ENCODE measurements at regions not wholly inside any gene's neighbourhood (a gene's known extent, or its start where the extent isn't known, plus 50 kb on each side); places are given as distances from the start of the nearest gene placed in this dataset.
A peak's percentile ranks its signal among the peaks of the same experiment; 100 is the strongest.

- TF ChIP-seq CTCF (IDR thresholded peaks at IDR 0.05; ENCODE audit: insufficient read depth in 1 of 2, low read depth in 1 of 2, low read length in 1 of 2, severe bottlenecking in 1 of 2, unreplicated experiment in 1 of 2) = no peak
- H3K27me3 ChIP-seq (replicated peaks; ENCODE audit: control insufficient read depth, insufficient read depth, low read length) = no peaks in the 10 kb centered on the region
- intact Hi-C loops (cut with micrococcal nuclease; ENCODE audit: unreplicated experiment) = loop anchor here (5.0 kb wide), 1 partner anchor 210 kb away; the partner anchor contains the start of gene STC2
- DNase-seq = no peak
- H3K36me3 Mint-ChIP-seq (ENCODE audit: insufficient read depth, unreplicated experiment) = peaks cover 5% of the 10 kb centered on the region
- ChIA-PET POLR2A (no interaction called here), CTCF (no interaction called here)
- H3K9me3 Mint-ChIP-seq (ENCODE audit: unreplicated experiment) = peaks cover 10% of the 10 kb centered on the region
- 0 out of 2 replicates have a peak, but pooled peaks cover 4% of the 10 kb centered on the region for H3K9me3 ChIP-seq
- no peaks in the 10 kb centered on the region for H3K27me3 Mint-ChIP-seq (ENCODE audit: insufficient read depth, unreplicated experiment)
- no peak overlapping the region for H3K4me3 ChIP-seq (ENCODE audit: low read depth, low read length)
- H3K36me3 ChIP-seq (ENCODE audit: control insufficient read depth, insufficient read depth, low read length) = no peaks in the 10 kb centered on the region
- H3K4me3 Mint-ChIP-seq (ENCODE audit: unreplicated experiment) = no peak overlapping the region
- no peak overlapping the region for H3K27ac Mint-ChIP-seq (ENCODE audit: unreplicated experiment)
- peaks cover 18% of the 10 kb centered on the region for H3K4me1 Mint-ChIP-seq (ENCODE audit: low read depth, unreplicated experiment)
- no TSS peak for BruUV-seq (replicated peaks)
- H3K4me1 ChIP-seq = peaks cover 35% of the 10 kb centered on the region
These were observed 79.2 kb downstream of the BOD1 start for GRCh38 chr5:173537228-173537627.

- ChIA-PET POLR2A (no interaction called here), CTCF (no interaction called here)
- H3K9me3 Mint-ChIP-seq (ENCODE audit: unreplicated experiment) = peaks cover 13% of the 10 kb centered on the region
- H3K27ac Mint-ChIP-seq (ENCODE audit: unreplicated experiment) = peak overlapping the region; percentile 34
- intact Hi-C loops (cut with micrococcal nuclease; ENCODE audit: unreplicated experiment) = loop anchor here (1.0 to 5.0 kb wide), 2 partner anchors 21 to 209 kb away; partner anchors contain the start of gene STC2
- no peak for TF ChIP-seq CTCF (IDR thresholded peaks at IDR 0.05; ENCODE audit: insufficient read depth in 1 of 2, low read depth in 1 of 2, low read length in 1 of 2, severe bottlenecking in 1 of 2, unreplicated experiment in 1 of 2)
- Histone ChIP-seq H3K27me3 (replicated peaks; ENCODE audit: control insufficient read depth, insufficient read depth, low read length) (no peaks in the 10 kb centered on the region), H3K4me1 (peaks cover 35% of the 10 kb centered on the region), H3K9me3 (peaks cover 4% of the 10 kb centered on the region; the same call in 1 of the 2 replicates), H3K36me3 (ENCODE audit: control insufficient read depth, insufficient read depth, low read length) (no peaks in the 10 kb centered on the region), H3K4me3 (ENCODE audit: low read depth, low read length) (no peak overlapping the region)
- H3K4me3 Mint-ChIP-seq (ENCODE audit: unreplicated experiment) = peak overlapping the region; percentile 0
- BruUV-seq (replicated peaks) = no TSS peak
- peaks cover 5% of the 10 kb centered on the region for H3K36me3 Mint-ChIP-seq (ENCODE audit: insufficient read depth, unreplicated experiment)
- peaks cover 18% of the 10 kb centered on the region for H3K4me1 Mint-ChIP-seq (ENCODE audit: low read depth, unreplicated experiment)
- peak in 1 of 2 experiments; percentile 72 for DNase-seq
- no peaks in the 10 kb centered on the region for H3K27me3 Mint-ChIP-seq (ENCODE audit: insufficient read depth, unreplicated experiment)
These were observed 80.3 kb downstream of the BOD1 start for GRCh38 chr5:173535976-173536639.

GRCh38 chr5:173535166-173535975, 81.1 kb downstream of the BOD1 start:
- Mint-ChIP-seq H3K27ac (ENCODE audit: unreplicated experiment) (peak overlapping the region; percentile 65), H3K4me1 (ENCODE audit: low read depth, unreplicated experiment) (peaks cover 25% of the 10 kb centered on the region), H3K27me3 (ENCODE audit: insufficient read depth, unreplicated experiment) (no peaks in the 10 kb centered on the region), H3K4me3 (ENCODE audit: unreplicated experiment) (no peak overlapping the region), H3K36me3 (ENCODE audit: insufficient read depth, unreplicated experiment) (peaks cover 5% of the 10 kb centered on the region), H3K9me3 (ENCODE audit: unreplicated experiment) (peaks cover 20% of the 10 kb centered on the region)
- CTCF ChIA-PET = no interaction called here
- no peak overlapping the region for H3K4me3 ChIP-seq (ENCODE audit: low read depth, low read length)
- peaks cover 4% of the 10 kb centered on the region; the same call in 1 of the 2 replicates for H3K9me3 ChIP-seq
- POLR2A ChIA-PET = no interaction called here
- peak; percentile 60 to 80 for DNase-seq
- no peaks in the 10 kb centered on the region for H3K36me3 ChIP-seq (ENCODE audit: control insufficient read depth, insufficient read depth, low read length)
- intact Hi-C loops (cut with micrococcal nuclease; ENCODE audit: unreplicated experiment) = loop anchor here (1.0 to 5.0 kb wide), 2 partner anchors 22 to 208 kb away; partner anchors contain the start of gene STC2
- BruUV-seq (replicated peaks) = no TSS peak
- TF ChIP-seq CTCF (IDR thresholded peaks at IDR 0.05; ENCODE audit: insufficient read depth in 1 of 2, low read depth in 1 of 2, low read length in 1 of 2, severe bottlenecking in 1 of 2, unreplicated experiment in 1 of 2) = no peak
- no peaks in the 10 kb centered on the region for H3K27me3 ChIP-seq (replicated peaks; ENCODE audit: control insufficient read depth, insufficient read depth, low read length)
- peaks cover 35% of the 10 kb centered on the region for H3K4me1 ChIP-seq

All from Caco-2 (cell line).